Astrocyte (in vitro differentiated cells and primary cell): ENCODE measurements at regions not wholly inside any gene's neighbourhood (a gene's known extent, or its start where the extent isn't known, plus 50 kb on each side); places are given as distances from the start of the nearest gene placed in this dataset.

Experiments
- CTCF ChIP-seq: IDR thresholded peaks from 2 replicates; pipeline ENCODE4 v1.5.1; 2011; ENCODE audit warnings: low read depth, mild to moderate bottlenecking, inconsistent platforms, low read length, moderate library complexity; ENCODE audit not compliant: insufficient read depth
- EZH2 ChIP-seq: IDR thresholded peaks from 2 replicates; pipeline ENCODE4 v1.6.1; 2012; ENCODE audit warnings: mild to moderate bottlenecking, low read length, inconsistent platforms; ENCODE audit not compliant: insufficient read depth

DNA sequence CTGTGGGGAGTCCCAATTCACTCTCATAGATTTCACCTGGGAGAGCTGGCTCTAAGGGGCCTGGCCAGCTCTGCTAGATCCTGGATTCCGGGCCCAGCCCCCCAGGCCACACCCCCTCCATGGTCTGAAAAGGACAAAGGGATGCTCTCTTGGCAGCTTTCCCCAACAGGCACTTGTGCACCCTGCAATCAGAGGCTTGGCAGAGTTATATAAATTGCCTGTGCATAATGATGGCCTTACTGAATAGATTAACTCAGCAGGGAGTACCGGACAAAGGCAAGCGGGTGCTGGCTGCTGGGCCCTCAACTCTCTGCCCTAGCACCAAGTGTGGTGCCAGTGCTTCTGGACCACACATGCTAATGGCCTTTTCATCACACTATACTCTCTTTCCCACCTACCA lies 461.6 kb downstream of the BUD13 start:
- TF ChIP-seq CTCF: no peak
- TF ChIP-seq EZH2: no peak
